Dendritic cell treated with granulocyte-macrophage colony-stimulating factor and Interleukin-4, amounts not matched to agents 40 ng/mL and 50 ng/mL, for 4 days (primary cell): ENCODE measurements at regions not wholly inside any gene's neighbourhood (a gene's known extent, or its start where the extent isn't known, plus 50 kb on each side); places are given as distances from the start of the nearest gene placed in this dataset.
"Not testable (repeated sequence)": the region's sequence is repeated elsewhere in the genome, so short reads cannot be mapped to it uniquely, and the experiment has no call there.

Source experiments
- H3K27ac Mint-ChIP-seq: one replicate; pipeline ENCODE4 v1.8.0; 2022; ENCODE audit warnings: mild to moderate bottlenecking, mixed read lengths
- H3K27me3 Mint-ChIP-seq: one replicate; pipeline ENCODE4 v1.8.0; 2022; ENCODE audit warnings: mild to moderate bottlenecking, mixed read lengths
- H3K36me3 Mint-ChIP-seq: one replicate; pipeline ENCODE4 v1.8.0; 2022; ENCODE audit warnings: low read depth, mixed read lengths
- H3K4me1 Mint-ChIP-seq: one replicate; pipeline ENCODE4 v1.8.0; 2022; ENCODE audit warnings: low read depth, mixed read lengths
- H3K4me3 Mint-ChIP-seq: one replicate; pipeline ENCODE4 v1.8.0; 2022; ENCODE audit warnings: mild to moderate bottlenecking, moderate library complexity, mixed read lengths
- H3K9me3 Mint-ChIP-seq: one replicate; pipeline ENCODE4 v1.8.0; 2022; ENCODE audit warnings: mixed read lengths
- intact Hi-C: fragments of 100-400 bp; cut with micrococcal nuclease; formaldehyde crosslinking; loops from one replicate; pipeline ENCODE4 v1.15.0; 2022

GRCh38 chr4:186826846-186827533 is 103.3 kb upstream of the FAT1 start:
- no peak overlapping the region for H3K4me3 Mint-ChIP-seq
- H3K9me3 Mint-ChIP-seq, result peaks cover 31% of the 10 kb centered on the region
- H3K36me3 Mint-ChIP-seq, result no peaks in the 10 kb centered on the region
- H3K27ac Mint-ChIP-seq, result no peak overlapping the region
- intact Hi-C loops, result no loop called here
- H3K27me3 Mint-ChIP-seq, result no peaks in the 10 kb centered on the region
- H3K4me1 Mint-ChIP-seq, result no peaks in the 10 kb centered on the region

- H3K4me3 Mint-ChIP-seq, result no peak overlapping the region
- H3K36me3 Mint-ChIP-seq, result no peaks in the 10 kb centered on the region
- H3K27ac Mint-ChIP-seq, result no peak overlapping the region
- H3K9me3 Mint-ChIP-seq, result peaks cover 33% of the 10 kb centered on the region
- H3K27me3 Mint-ChIP-seq, result no peaks in the 10 kb centered on the region
- no peaks in the 10 kb centered on the region for H3K4me1 Mint-ChIP-seq
- intact Hi-C loops, result no loop called here
These were observed 103.9 kb upstream of the FAT1 start for GRCh38 chr4:186827534-186827897.

DNA sequence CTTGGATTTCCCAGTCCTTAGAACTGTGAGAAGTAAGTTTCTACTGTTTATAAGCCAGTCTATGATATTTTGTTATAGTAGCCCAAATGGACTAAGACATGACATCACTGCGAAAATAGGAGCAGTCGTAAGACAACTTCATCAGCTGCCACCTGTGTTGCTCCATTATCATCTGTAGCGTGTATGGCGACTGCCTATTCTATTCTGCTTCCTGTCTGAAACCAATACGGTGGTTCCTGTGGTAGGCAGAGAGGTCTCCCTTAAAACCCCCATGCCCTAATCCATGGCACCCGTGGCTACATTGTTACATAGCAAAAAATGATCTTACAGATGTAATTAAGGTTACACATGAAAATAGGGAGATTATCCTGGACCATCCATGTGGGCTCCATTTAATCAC is 105.4 kb upstream of the FAT1 start:
- no peaks in the 10 kb centered on the region for H3K36me3 Mint-ChIP-seq
- intact Hi-C loops, result no loop called here
- H3K4me1 Mint-ChIP-seq, result no peaks in the 10 kb centered on the region
- H3K9me3 Mint-ChIP-seq, result peaks cover 33% of the 10 kb centered on the region
- no peak overlapping the region for H3K4me3 Mint-ChIP-seq
- H3K27me3 Mint-ChIP-seq, result no peaks in the 10 kb centered on the region
- no peak overlapping the region for H3K27ac Mint-ChIP-seq

GRCh38 chr4:186829740-186830449 is 106.2 kb upstream of the FAT1 start:
- Mint-ChIP-seq H3K27me3 (no peaks in the 10 kb centered on the region), H3K9me3 (peaks cover 33% of the 10 kb centered on the region), H3K27ac (no peak overlapping the region), H3K4me1 (no peaks in the 10 kb centered on the region), H3K36me3 (no peaks in the 10 kb centered on the region), H3K4me3 (no peak overlapping the region)
- intact Hi-C loops, result no loop called here

- H3K4me1 Mint-ChIP-seq, result no peaks in the 10 kb centered on the region
- no peaks in the 10 kb centered on the region for H3K27me3 Mint-ChIP-seq
- H3K9me3 Mint-ChIP-seq, result peaks cover 33% of the 10 kb centered on the region
- no peak overlapping the region for H3K27ac Mint-ChIP-seq
- intact Hi-C loops, result no loop called here
- H3K36me3 Mint-ChIP-seq, result no peaks in the 10 kb centered on the region
- H3K4me3 Mint-ChIP-seq, result no peak overlapping the region
These were observed 107.9 kb upstream of the FAT1 start for GRCh38 chr4:186831574-186831973.

- no peaks in the 10 kb centered on the region for H3K4me1 Mint-ChIP-seq
- H3K4me3 Mint-ChIP-seq, result no peak overlapping the region
- H3K27ac Mint-ChIP-seq, result no peak overlapping the region
- intact Hi-C loops, result no loop called here
- no peaks in the 10 kb centered on the region for H3K27me3 Mint-ChIP-seq
- no peaks in the 10 kb centered on the region for H3K36me3 Mint-ChIP-seq
- peaks cover 33% of the 10 kb centered on the region for H3K9me3 Mint-ChIP-seq
These were observed 109.2 kb upstream of the FAT1 start for GRCh38 chr4:186832906-186833305.

DNA sequence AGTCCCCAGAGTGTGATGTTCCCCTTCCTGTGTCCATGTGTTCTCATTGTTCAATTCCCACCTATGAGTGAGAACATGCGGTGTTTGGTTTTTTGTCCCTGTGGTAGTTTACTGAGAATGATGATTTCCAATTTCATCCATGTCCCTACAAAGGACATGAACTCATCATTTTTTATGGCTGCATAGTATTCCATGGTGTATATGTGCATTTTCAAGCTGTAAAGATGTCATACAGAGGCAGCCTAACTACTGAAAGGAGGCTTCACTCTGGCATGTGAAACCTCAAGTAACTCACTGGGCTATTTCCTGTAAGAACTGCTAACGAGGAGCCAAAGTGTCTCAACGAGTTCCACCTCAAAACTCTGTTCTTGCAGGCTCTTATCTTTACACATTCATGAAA is 113.8 kb upstream of the FAT1 start:
- H3K4me1 Mint-ChIP-seq, intact Hi-C loops, H3K27ac Mint-ChIP-seq, H3K4me3 Mint-ChIP-seq, H3K36me3 Mint-ChIP-seq, H3K27me3 Mint-ChIP-seq: not testable (repeated sequence)
- H3K9me3 Mint-ChIP-seq, result peaks cover 21% of the 10 kb centered on the region

DNA sequence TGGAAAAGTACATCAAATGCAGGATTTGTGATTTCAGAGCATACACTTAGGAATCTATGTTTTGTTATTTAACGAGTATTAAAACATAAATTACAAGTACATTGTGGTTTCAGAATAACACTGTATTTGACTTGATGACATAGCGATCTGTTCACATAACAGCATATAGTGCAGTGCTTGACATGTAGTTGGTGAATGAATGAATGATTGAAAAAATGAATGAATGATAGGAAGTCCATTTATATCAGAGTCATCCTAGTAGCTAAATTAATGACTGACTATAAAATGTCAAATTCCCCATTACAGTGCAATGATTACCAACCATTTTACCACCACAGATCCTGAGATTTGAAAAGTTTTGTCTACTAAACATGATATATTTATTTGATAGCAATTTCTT is 114.6 kb upstream of the FAT1 start:
- H3K4me1 Mint-ChIP-seq, result no peaks in the 10 kb centered on the region
- no peaks in the 10 kb centered on the region for H3K27me3 Mint-ChIP-seq
- intact Hi-C loops, result no loop called here
- no peak overlapping the region for H3K4me3 Mint-ChIP-seq
- no peak overlapping the region for H3K27ac Mint-ChIP-seq
- H3K36me3 Mint-ChIP-seq, result no peaks in the 10 kb centered on the region
- H3K9me3 Mint-ChIP-seq, result peaks cover 26% of the 10 kb centered on the region

GRCh38 chr4:186839122-186840037 is 115.7 kb upstream of the FAT1 start:
- intact Hi-C loops, result no loop called here
- no peak overlapping the region for H3K4me3 Mint-ChIP-seq
- H3K4me1 Mint-ChIP-seq, result no peaks in the 10 kb centered on the region
- no peak overlapping the region for H3K27ac Mint-ChIP-seq
- H3K27me3 Mint-ChIP-seq, result no peaks in the 10 kb centered on the region
- H3K36me3 Mint-ChIP-seq, result no peaks in the 10 kb centered on the region
- H3K9me3 Mint-ChIP-seq, result peaks cover 27% of the 10 kb centered on the region

GRCh38 chr4:186840222-186840701 is 116.6 kb upstream of the FAT1 start:
- Mint-ChIP-seq H3K27me3 (no peaks in the 10 kb centered on the region), H3K27ac (no peak overlapping the region), H3K4me1 (no peaks in the 10 kb centered on the region), H3K36me3 (no peaks in the 10 kb centered on the region), H3K9me3 (peaks cover 31% of the 10 kb centered on the region), H3K4me3 (no peak overlapping the region)
- intact Hi-C loops, result no loop called here

DNA sequence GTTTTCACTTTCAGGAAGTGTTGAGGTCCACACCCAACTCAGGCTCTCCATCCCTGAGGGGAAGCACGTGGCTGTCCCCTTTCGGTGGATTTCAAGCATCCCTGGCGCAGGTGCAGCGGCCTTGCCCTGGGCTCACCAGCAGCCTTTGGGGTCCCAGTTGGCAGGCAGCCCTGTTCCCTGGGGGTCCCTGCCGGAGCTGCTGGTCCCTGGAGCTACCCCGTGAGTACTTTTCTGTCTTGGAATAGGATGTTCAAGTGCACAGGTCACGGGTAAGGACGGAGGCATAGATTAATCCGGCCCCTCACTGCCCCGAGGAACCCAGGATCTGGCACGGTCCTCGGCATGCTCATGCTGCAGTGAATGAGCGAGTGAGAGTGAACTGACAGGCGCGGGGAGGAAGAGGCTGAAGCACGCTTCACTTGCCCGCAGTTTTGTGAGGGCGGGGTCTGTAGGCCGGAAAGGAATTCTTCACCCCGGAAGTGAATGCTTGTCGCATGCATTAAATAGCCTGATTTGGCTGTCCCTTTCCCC is 117.2 kb upstream of the FAT1 start:
- H3K4me1 Mint-ChIP-seq, result no peaks in the 10 kb centered on the region
- H3K27me3 Mint-ChIP-seq, result no peaks in the 10 kb centered on the region
- intact Hi-C loops, result no loop called here
- H3K27ac Mint-ChIP-seq, result no peak overlapping the region
- H3K4me3 Mint-ChIP-seq, result no peak overlapping the region
- peaks cover 36% of the 10 kb centered on the region for H3K9me3 Mint-ChIP-seq
- H3K36me3 Mint-ChIP-seq, result no peaks in the 10 kb centered on the region

DNA sequence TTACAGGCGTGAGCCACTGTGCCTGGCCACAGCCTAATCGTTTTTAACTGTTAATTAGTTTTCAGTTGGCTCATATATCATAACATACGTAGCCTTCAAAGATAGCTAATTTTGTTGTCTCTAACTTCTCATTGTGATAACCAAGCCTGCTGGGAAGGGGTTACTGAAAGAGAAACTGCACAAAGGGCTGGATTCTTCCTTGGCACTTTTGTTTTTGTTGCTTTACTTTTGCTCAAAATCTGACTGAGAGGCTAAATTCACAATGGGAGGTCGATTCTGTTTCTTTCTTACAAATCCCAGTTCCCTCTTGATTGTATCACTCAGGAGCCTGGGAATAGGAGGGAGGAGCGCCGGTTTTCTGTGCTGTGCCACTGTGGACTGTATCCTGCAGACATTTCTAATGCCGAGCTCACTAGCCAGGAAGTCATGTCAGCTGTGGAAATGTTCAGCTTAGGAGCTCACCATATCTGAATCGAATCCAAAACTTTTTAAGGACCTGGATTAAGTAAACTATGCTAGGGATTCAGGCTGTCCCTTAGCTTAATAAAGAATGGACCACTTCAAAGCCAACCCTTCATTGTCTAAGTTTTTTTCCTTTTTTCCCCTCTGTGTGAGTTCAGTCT is 120.5 kb upstream of the FAT1 start:
- Mint-ChIP-seq H3K36me3 (no peaks in the 10 kb centered on the region), H3K27ac (no peak overlapping the region), H3K9me3 (peaks cover 34% of the 10 kb centered on the region), H3K4me1 (no peaks in the 10 kb centered on the region), H3K27me3 (no peaks in the 10 kb centered on the region), H3K4me3 (no peak overlapping the region)
- intact Hi-C loops, result no loop called here

GRCh38 chr4:186845137-186845842 is 121.6 kb upstream of the FAT1 start:
- Mint-ChIP-seq H3K4me3 (no peak overlapping the region), H3K27me3 (no peaks in the 10 kb centered on the region), H3K27ac (no peak overlapping the region), H3K9me3 (peaks cover 24% of the 10 kb centered on the region), H3K4me1 (no peaks in the 10 kb centered on the region), H3K36me3 (no peaks in the 10 kb centered on the region)
- intact Hi-C loops, result no loop called here
